Lung (tissue), 11 donors: ENCODE measurements at regions not wholly inside any gene's neighbourhood (a gene's known extent, or its start where the extent isn't known, plus 50 kb on each side); places are given as distances from the start of the nearest gene placed in this dataset.

Experiments
- ATAC-seq: fragments of 200-7000 bp; cut with Tn5 transposase; one replicate; pipeline ENCODE4 v1.9.1; 2020; ENCODE audit warnings: moderate number of reproducible peaks; ENCODE audit not compliant: insufficient read depth, low FRiP score
- DNase-seq, 3 donors: peaks; one replicate each; pipeline ENCODE4 v3.0.0-alpha.2; 2013 to 2017
- H3K27ac ChIP-seq, 2 donors: one replicate each; pipeline ENCODE4 v1.5.1; 2013; ENCODE audit warnings: mild to moderate bottlenecking in 2 of 2, moderate library complexity in 2 of 2, control low read depth in 1 of 2, inconsistent platforms in 1 of 2, low read depth in 1 of 2, low read length in 1 of 2
- H3K27me3 ChIP-seq, 3 donors: one replicate each; pipeline ENCODE4 v1.5.1; 2013; ENCODE audit warnings: low read length in 2 of 3; ENCODE audit not compliant: control insufficient read depth in 3 of 3, insufficient read depth in 3 of 3
- H3K36me3 ChIP-seq, 4 donors: one replicate each; pipeline ENCODE4 v1.5.1; 2013; ENCODE audit warnings: low read length in 4 of 4, mild to moderate bottlenecking in 1 of 4, moderate library complexity in 1 of 4; ENCODE audit not compliant: control insufficient read depth in 4 of 4, insufficient read depth in 4 of 4
- H3K4me1 ChIP-seq, 5 donors: one replicate each; pipeline ENCODE4 v1.5.1; 2013; ENCODE audit warnings: low read length in 5 of 5, mild to moderate bottlenecking in 2 of 5, moderate library complexity in 1 of 5; ENCODE audit not compliant: control insufficient read depth in 5 of 5, insufficient read depth in 5 of 5
- H3K4me3 ChIP-seq: one replicate; pipeline ENCODE4 v1.5.1; 2013; ENCODE audit warnings: mild to moderate bottlenecking, control low read depth, moderate library complexity
- H3K9ac ChIP-seq, 2 donors: one replicate each; pipeline ENCODE4 v1.5.1; 2013; ENCODE audit warnings: low read length in 2 of 2, control low read depth in 1 of 2; ENCODE audit not compliant: insufficient read depth in 1 of 2
- H3K9me3 ChIP-seq, 4 donors: one replicate each; pipeline ENCODE4 v1.5.1; 2013; ENCODE audit warnings: low read length in 3 of 4, mild to moderate bottlenecking in 1 of 4, moderate library complexity in 1 of 4; ENCODE audit not compliant: control insufficient read depth in 4 of 4, insufficient read depth in 3 of 4
- CTCF ChIP-seq: IDR thresholded peaks from 2 replicates; pipeline ENCODE4 v1.5.1; 2012; ENCODE audit warnings: mild to moderate bottlenecking; ENCODE audit errors: control extremely low read depth, extremely low read depth
- whole genome bisulfite sequencing, 2 donors: extraction: QIAGEN DNeasy Blood & Tissue Kit; methylation state at CpG; one replicate each; pipeline ENCODE4 v1.1.7; 2013; 5-methylcytosine and 5-hydroxymethylcytosine counted together
- donor health status: control.
- donor health status: control.
- donor health status: Bipolar disorder and iron deficiency.
- donor health status: healthy.
- donor health status: DM: yes; HTN: yes; CAD: no.

- H3K4me1 ChIP-seq: peaks cover 0 to 12% (median 0%) of the 10 kb centered on the region in 5 donors
- DNase-seq (no peak), ATAC-seq (no peak)
- no peaks in the 10 kb centered on the region for H3K9me3 ChIP-seq
- TF ChIP-seq CTCF: no peak
- H3K27me3 ChIP-seq: no peaks in the 10 kb centered on the region
- H3K36me3 ChIP-seq: no peaks in the 10 kb centered on the region
- 64 to 76% methylated on average over 2 of the region's 2 CpGs for WGBS, 2 donors
- H3K27ac ChIP-seq: no peak overlapping the region
- no peak overlapping the region for H3K4me3 ChIP-seq
- no peak overlapping the region for H3K9ac ChIP-seq
Measured at GRCh38 chr9:105144841-105145240, 99.6 kb upstream of the SLC44A1 start.

DNA sequence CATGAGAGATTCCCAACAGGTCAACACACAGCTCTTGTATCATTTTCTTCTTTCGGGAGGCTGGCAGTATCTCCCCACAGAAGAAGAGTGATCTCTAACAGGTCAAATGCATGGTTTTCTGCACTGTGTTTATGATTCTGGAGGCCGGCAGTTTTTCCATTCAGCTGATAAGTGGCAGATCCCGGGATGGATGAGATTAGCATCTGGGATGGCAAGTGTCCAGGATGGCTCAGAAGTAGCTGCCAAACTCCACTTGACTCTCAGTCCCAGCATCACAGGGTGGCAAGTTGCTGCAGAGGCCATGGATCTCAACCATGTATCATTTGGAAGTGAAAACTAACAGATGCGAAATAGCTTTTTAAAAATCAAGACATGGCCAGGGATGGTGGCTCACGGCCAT is 97.8 kb upstream of the SLC44A1 start:
- H3K9me3 ChIP-seq: no peaks in the 10 kb centered on the region
- H3K27ac ChIP-seq: no peak overlapping the region
- no peak for TF ChIP-seq CTCF
- no peaks in the 10 kb centered on the region for H3K27me3 ChIP-seq
- ATAC-seq (no peak), DNase-seq (no peak)
- H3K36me3 ChIP-seq: no peaks in the 10 kb centered on the region
- 75 to 86% methylated on average over 5 of the region's 5 CpGs for WGBS, 2 donors
- no peak overlapping the region for H3K9ac ChIP-seq
- H3K4me3 ChIP-seq: no peak overlapping the region
- peaks cover 0 to 8% (median 0%) of the 10 kb centered on the region in 5 donors for H3K4me1 ChIP-seq

- DNase-seq: no peak
- no peak overlapping the region for H3K27ac ChIP-seq
- 90% methylated on average over 4 of the region's 4 CpGs for WGBS, 2 donors
Measured at GRCh38 chr9:105147110-105147871, 97.2 kb upstream of the SLC44A1 start.

More at GRCh38 chr9:105147110-105147871, 97.2 kb upstream of the SLC44A1 start:
- Histone ChIP-seq H3K4me1 (peaks cover 0 to 3% (median 0%) of the 10 kb centered on the region in 5 donors), H3K9me3 (no peaks in the 10 kb centered on the region), H3K27me3 (no peaks in the 10 kb centered on the region), H3K4me3 (no peak overlapping the region), H3K36me3 (no peaks in the 10 kb centered on the region), H3K9ac (no peak overlapping the region)
- TF ChIP-seq CTCF: no peak
- ATAC-seq: no peak
